Osteoblast (primary cell): ENCODE measurements at regions not wholly inside any gene's neighbourhood (a gene's known extent, or its start where the extent isn't known, plus 50 kb on each side); places are given as distances from the start of the nearest gene placed in this dataset.

ENCODE experiments used
- DNase-seq: peaks from one replicate; pipeline ENCODE4 v3.0.0; 2011; ENCODE audit warnings: low spot score, mixed read lengths; ENCODE audit not compliant: insufficient read length; ENCODE audit errors: missing footprints
- H2AFZ ChIP-seq: 2 replicates; pipeline ENCODE4 v1.6.0; 2011; ENCODE audit warnings: mild to moderate bottlenecking, low read length
- H3K27ac ChIP-seq: 2 replicates; pipeline ENCODE4 v1.5.1; 2011; ENCODE audit warnings: mild to moderate bottlenecking, low read depth, low read length, moderate library complexity
- H3K27me3 ChIP-seq: 2 replicates; pipeline ENCODE4 v1.6.0; 2012; ENCODE audit warnings: mild to moderate bottlenecking, control low read depth, inconsistent platforms, low read length, moderate library complexity; ENCODE audit not compliant: insufficient read depth
- H3K36me3 ChIP-seq: 2 replicates; pipeline ENCODE4 v1.5.1; 2011; ENCODE audit warnings: mild to moderate bottlenecking, low read length, control low read depth, moderate library complexity; ENCODE audit not compliant: insufficient read depth
- H3K4me1 ChIP-seq: 2 replicates; pipeline ENCODE4 v1.5.1; 2011; ENCODE audit warnings: mild to moderate bottlenecking, low read length, control low read depth, moderate library complexity; ENCODE audit not compliant: insufficient read depth
- H3K4me2 ChIP-seq: 2 replicates; pipeline ENCODE4 v1.6.0; 2011; ENCODE audit warnings: mild to moderate bottlenecking, low read length; ENCODE audit not compliant: insufficient read depth
- H3K4me3 ChIP-seq: fragments of 200-600 bp; sonication (generic); 3 replicates; pipeline ENCODE4 v1.5.1; 2012; ENCODE audit warnings: mild to moderate bottlenecking, low read length, inconsistent platforms; ENCODE audit not compliant: insufficient read depth
- H3K79me2 ChIP-seq: 2 replicates; pipeline ENCODE4 v1.6.0; 2012; ENCODE audit warnings: mild to moderate bottlenecking, low read length, control low read depth, inconsistent platforms; ENCODE audit not compliant: insufficient read depth
- H3K9me3 ChIP-seq: 2 replicates; pipeline ENCODE4 v1.5.1; 2011; ENCODE audit warnings: low read depth, low read length, control low read depth
- H4K20me1 ChIP-seq: 2 replicates; pipeline ENCODE4 v1.6.0; 2012; ENCODE audit warnings: mild to moderate bottlenecking, low read length, control low read depth; ENCODE audit not compliant: insufficient read depth
- CTCF ChIP-seq: IDR thresholded peaks from 2 replicates; pipeline ENCODE4 v1.5.1; 2011; ENCODE audit warnings: mild to moderate bottlenecking, low read depth, low read length, moderate library complexity; ENCODE audit errors: extremely low read depth

GRCh38 chr12:60279221-60279620 lies 683.4 kb downstream of the SLC16A7 start:
- H3K79me2 ChIP-seq = no peaks in the 10 kb centered on the region
- no peak overlapping the region for H3K4me3 ChIP-seq
- peaks cover 4% of the 10 kb centered on the region for H3K9me3 ChIP-seq
- no peak overlapping the region for H3K27ac ChIP-seq
- no peak for TF ChIP-seq CTCF
- H3K36me3 ChIP-seq = no peaks in the 10 kb centered on the region
- H3K27me3 ChIP-seq = no peaks in the 10 kb centered on the region
- no peak overlapping the region for H3K4me2 ChIP-seq
- H2AFZ ChIP-seq = no peak overlapping the region
- no peaks in the 10 kb centered on the region for H3K4me1 ChIP-seq
- no peaks in the 10 kb centered on the region for H4K20me1 ChIP-seq
- DNase-seq = no peak

- H2AFZ ChIP-seq = no peak overlapping the region
- TF ChIP-seq CTCF = no peak
- no peaks in the 10 kb centered on the region for H3K4me1 ChIP-seq
- DNase-seq = no peak
- H3K4me2 ChIP-seq = no peak overlapping the region
- H4K20me1 ChIP-seq = no peaks in the 10 kb centered on the region
- no peak overlapping the region for H3K4me3 ChIP-seq
- H3K79me2 ChIP-seq = no peaks in the 10 kb centered on the region
- H3K27ac ChIP-seq = no peak overlapping the region
- no peaks in the 10 kb centered on the region for H3K36me3 ChIP-seq
- H3K27me3 ChIP-seq = no peaks in the 10 kb centered on the region
- H3K9me3 ChIP-seq = peaks cover 4% of the 10 kb centered on the region
Observed at GRCh38 chr12:60281522-60281921, 685.7 kb downstream of the SLC16A7 start.

GRCh38 chr12:60290532-60290931 lies 694.7 kb downstream of the SLC16A7 start:
- H3K4me2 ChIP-seq = no peak overlapping the region
- H4K20me1 ChIP-seq = no peaks in the 10 kb centered on the region
- DNase-seq = no peak
- H3K9me3 ChIP-seq = no peaks in the 10 kb centered on the region
- H3K27ac ChIP-seq = no peak overlapping the region
- H3K27me3 ChIP-seq = no peaks in the 10 kb centered on the region
- no peaks in the 10 kb centered on the region for H3K4me1 ChIP-seq
- no peak overlapping the region for H3K4me3 ChIP-seq
- no peaks in the 10 kb centered on the region for H3K36me3 ChIP-seq
- H3K79me2 ChIP-seq = no peaks in the 10 kb centered on the region
- TF ChIP-seq CTCF = no peak
- no peak overlapping the region for H2AFZ ChIP-seq

GRCh38 chr12:60308366-60308991 lies 712.6 kb downstream of the SLC16A7 start:
- Histone ChIP-seq H3K36me3 (no peaks in the 10 kb centered on the region), H3K27ac (no peak overlapping the region), H3K4me1 (no peaks in the 10 kb centered on the region), H3K4me2 (no peak overlapping the region), H2AFZ (no peak overlapping the region), H3K9me3 (peaks cover 4% of the 10 kb centered on the region), H4K20me1 (no peaks in the 10 kb centered on the region), H3K4me3 (no peak overlapping the region), H3K27me3 (no peaks in the 10 kb centered on the region), H3K79me2 (no peaks in the 10 kb centered on the region)
- no peak for DNase-seq
- TF ChIP-seq CTCF = no peak
